Activated T-cell treated with anti-CD3 and anti-CD28 coated beads for 48 hours (primary cell): ENCODE measurements at regions not wholly inside any gene's neighbourhood (a gene's known extent, or its start where the extent isn't known, plus 50 kb on each side); places are given as distances from the start of the nearest gene placed in this dataset.

Experiments used
- DNase-seq: peaks from one replicate; pipeline ENCODE4 v3.0.0-alpha.2; 2020; ENCODE audit warnings: low read depth

DNA sequence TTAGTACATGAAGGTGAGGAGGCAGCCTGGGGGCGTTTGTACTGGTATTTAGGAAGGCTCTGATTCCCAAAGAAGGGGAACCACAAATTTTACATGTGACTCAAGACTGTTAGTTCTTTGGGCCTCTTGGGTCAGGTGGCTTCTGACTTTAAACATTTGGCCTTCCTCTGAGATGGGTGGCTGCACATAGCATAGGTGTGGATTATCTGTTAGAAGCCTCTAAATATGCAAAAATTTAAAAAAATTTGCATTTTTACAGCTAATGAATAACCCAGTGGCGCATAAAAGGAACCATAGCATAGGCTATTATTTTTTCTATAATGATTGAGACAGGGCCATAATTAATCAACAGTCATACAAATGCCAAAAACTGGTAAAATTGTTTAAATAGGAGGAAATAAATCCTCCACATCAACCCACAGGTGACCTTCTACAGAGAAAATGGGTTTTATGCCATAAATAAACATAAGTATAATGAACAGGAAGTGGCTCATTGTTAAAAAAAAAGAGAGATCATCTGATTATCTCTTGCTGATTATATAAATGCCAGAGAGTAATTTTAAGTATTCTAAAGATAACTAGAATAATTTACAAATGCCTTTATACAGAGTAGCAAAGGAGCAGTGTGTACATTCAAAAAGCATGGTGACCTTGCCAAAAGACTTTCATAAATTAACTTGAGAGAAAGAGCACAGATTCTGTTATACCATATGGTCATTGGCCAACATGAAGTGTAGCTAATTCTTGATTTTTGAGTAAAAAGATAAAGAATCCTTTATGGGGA lies 284.2 kb upstream of the ATP2B1 start:
- no peak for DNase-seq

DNA sequence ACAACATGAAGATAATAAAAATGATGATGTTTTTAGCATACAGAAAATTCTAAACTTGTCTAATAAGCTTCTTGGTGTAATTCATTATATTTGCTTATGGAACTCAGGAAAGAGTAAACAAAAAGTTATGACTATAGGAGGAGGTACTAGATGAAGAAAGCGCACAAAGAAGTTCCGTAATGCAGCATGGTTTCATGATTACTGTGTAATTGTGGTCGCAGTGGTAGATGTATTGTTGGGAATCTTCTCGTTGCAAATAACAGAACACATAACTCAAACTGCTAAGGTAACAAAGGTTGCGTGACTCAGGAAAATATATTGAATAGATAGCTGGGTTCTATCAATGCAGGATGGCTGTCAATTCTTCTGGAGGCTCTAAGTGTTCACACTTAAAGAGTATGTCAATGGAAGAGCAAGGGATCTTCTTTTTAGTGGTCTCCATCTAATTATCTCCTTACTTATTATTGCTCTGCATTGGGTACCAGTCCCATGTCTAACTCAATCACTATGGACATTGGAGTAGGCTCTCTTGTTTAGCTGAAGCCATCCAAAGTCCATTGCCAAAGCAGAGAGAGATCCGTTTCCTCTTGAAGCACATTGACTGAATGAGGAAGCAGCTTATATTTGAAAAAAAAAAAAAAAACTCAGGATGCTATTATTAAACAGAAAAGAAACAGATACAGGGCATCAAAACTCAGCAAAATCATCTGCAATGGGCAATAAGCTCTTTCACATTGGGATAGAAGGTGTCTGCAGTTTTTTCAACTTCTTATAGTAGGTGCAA lies 283.4 kb upstream of the ATP2B1 start:
- DNase-seq = no peak

- no peak for DNase-seq
These were observed 279.7 kb upstream of the ATP2B1 start for GRCh38 chr12:89988188-89988915.

DNA sequence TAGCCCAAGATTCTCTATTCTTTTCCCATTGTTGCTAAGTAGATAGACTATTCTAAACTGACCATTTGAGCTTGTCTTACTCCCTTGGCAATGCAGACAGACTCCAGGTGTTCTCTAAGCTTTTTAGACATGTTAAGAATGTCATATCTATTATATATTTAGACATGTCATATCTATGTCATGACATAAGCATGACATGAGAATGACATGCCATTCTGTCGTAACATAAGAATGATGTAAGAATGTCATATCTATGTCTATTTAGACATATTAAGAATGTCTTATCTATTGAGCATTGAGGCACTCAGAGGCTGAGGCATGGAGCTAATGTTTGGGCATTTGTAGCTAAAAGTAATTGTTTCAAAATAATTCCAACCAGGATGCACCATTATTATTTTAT lies 277.3 kb upstream of the ATP2B1 start:
- no peak for DNase-seq

GRCh38 chr12:89984846-89985245 lies 276.2 kb upstream of the ATP2B1 start:
- no peak for DNase-seq

GRCh38 chr12:89983622-89984021 lies 275.0 kb upstream of the ATP2B1 start:
- DNase-seq = no peak

- DNase-seq = no peak
These were observed 271.6 kb upstream of the ATP2B1 start for GRCh38 chr12:89980236-89980635.

DNA sequence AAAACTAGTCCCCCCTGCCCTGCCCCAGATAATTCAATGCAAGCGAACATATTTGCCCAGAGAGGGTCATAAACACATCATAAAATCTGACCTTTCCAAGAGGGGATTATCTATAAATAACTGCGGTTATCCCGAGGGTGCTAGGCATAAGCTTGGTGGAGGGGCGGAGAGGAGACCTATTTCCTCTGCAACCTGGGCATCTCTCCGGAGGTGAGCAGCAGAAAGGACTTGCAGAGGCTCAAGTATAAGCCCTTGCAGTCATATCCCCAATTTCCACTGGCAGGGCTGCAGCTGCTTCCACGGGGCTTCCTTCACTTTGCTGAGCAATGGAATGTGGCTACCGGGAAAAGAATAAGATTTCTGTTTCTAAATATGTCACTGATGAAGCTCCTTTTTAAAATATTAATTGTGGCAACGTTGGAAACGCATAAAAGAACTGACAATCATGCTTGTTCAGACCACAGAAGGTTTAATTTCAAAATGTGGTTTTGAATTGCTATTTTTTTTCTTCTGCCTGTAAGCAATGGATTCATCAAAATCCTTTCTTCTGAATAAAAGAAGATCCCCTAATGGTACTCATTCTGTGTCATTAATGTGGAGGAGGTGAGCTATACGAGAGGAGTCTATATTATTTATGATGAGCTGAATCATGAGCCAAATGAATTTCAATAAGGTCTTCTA lies 268.9 kb upstream of the ATP2B1 start:
- no peak for DNase-seq

DNA sequence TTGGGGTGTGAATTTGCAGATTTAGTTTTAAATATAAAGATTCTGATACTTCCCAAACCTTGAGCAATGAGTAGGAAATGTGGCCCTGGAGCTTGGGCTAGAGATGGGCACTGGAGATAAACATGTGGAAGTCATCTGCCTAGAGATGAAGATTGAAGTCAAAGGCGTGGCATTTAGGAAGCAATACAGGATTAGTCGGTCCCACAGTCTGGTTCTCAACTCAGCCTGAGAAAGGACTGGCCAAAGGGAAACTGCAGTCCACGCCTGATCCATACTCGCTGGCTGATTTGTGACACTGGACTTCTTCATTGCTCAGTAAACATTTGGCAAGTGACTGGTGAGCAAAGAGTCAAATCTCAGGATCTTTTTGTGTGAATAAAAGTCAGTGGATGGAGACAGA lies 268.2 kb upstream of the ATP2B1 start:
- DNase-seq = no peak

GRCh38 chr12:89975574-89975973 lies 266.9 kb upstream of the ATP2B1 start:
- DNase-seq = no peak

GRCh38 chr12:89971880-89972279 lies 263.2 kb upstream of the ATP2B1 start:
- no peak for DNase-seq

- no peak for DNase-seq
These were observed 262.1 kb upstream of the ATP2B1 start for GRCh38 chr12:89970722-89971121.

DNA sequence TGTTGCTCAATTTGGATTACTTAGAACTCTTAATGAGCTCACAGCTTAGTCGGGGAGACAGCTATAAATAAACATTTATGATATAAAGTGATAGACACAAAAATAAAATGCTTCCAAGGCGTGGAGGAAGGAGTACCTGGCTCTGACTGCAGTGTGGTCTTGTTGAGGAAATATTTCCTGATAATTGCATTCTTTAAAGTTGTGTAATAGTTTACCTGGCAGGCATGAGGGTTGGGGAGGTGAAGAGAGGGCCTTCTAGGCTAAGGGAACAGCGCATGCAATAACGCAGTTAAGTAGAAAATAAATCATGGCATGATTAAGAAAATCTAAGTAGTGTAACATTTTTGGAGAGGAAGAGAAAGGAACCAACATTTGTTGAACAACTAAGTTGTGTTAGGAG lies 260.5 kb upstream of the ATP2B1 start:
- DNase-seq = no peak

- DNase-seq = no peak
These were observed 259.6 kb upstream of the ATP2B1 start for GRCh38 chr12:89968151-89968700.

DNA sequence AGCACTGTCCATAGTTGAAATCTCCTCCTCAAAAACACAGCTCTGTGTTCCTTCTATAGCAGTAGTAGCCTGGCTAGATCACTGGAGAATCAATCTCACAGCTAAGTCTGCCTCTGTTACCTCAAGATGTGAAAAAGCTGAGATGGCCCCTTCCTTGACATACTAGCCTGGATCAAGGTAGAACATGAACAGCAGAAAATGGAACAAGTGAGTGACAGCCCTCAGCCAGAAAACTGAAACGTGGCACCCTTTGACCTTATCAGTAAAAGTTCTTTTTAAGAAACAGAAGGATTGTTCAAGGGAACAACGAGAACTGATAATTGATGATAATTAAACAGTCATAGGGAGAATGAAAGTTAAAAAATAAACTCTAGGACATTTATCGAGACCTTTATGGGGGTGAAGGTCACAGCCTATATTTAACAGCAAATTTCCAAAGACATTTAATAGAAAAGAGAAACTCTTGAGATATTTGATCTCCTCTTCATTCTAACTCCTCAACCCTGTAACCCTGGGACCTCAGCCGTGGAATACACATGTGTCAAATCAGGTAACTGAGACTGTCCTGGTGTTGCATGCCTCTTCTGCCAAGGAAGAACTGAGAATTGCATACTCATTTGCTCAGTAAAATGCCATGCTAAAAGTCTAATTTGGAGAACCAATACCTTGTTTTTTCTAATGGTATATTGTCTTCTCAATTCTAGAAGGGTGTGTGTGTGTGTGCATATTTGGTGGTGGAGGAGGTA lies 258.0 kb upstream of the ATP2B1 start:
- DNase-seq = no peak

- DNase-seq = no peak
These were observed 257.4 kb upstream of the ATP2B1 start for GRCh38 chr12:89965993-89966392.

GRCh38 chr12:89962648-89963047 lies 254.0 kb upstream of the ATP2B1 start:
- DNase-seq = no peak

DNA sequence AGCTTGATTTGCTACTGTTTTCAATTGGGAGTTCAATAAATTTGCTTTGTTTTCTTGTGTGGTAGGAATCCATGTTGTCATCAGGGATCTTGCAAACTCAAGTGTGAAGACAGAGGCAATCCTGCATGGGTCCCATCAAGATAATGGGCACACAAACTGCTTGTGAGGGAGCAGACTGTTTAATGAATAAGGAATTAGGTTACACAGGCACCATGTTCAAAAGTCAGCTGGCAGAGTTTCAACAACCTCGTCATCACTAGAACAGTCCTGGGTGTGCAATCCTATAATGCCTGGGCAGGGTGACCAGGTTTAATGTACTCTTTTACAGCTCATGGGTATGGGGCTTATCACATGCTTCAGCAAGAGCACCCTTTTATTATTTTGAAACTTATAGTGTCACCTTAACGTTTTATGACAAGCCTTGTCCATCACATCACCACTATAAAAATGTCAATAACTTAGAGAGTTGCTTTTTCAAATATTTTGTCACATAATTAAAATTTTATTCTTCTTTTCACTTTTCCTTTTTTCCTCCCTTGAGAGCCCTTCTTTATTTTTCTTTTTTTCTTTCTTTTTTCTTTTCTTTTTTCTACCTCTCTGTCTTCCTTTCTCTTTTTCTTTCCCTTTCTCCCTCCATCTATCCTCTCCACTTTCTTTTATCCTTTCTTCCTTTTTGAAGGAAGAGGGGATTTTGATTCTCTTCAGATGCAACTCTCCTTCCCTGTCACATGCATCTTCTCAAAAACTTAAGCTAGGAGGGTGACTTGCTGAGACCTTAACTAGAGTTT lies 252.2 kb upstream of the ATP2B1 start:
- DNase-seq = no peak

DNA sequence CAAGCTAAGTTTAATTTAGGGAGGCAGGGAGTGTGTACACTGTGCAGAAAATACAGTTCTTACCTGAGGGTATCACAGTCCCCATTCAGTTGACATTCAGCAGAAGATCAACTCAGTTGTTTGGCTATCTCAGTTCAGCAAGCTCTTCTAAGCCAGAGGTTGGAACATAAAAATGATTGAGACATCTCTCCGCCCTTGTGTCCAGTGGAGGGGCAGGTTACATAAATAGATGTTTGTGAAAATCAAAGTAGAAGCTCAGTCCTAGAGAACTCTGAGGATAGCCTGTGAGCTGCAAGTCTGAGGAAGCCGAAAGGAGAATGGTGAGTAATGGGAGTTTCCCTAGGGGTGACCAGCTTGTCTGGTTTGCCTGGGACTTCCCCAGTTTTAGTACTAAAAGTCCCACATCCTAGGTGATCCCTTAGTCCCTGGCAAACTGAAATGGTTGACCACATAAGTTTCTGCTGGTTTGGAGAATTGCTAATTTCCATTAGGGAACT lies 251.4 kb upstream of the ATP2B1 start:
- DNase-seq = no peak

GRCh38 chr12:89959179-89959578 lies 250.5 kb upstream of the ATP2B1 start:
- DNase-seq = no peak
